HG03175 (cell line): ENCODE measurements at regions not wholly inside any gene's neighbourhood (a gene's known extent, or its start where the extent isn't known, plus 50 kb on each side); places are given as distances from the start of the nearest gene placed in this dataset.

ENCODE experiments used
- ATAC-seq: cut with Tn5 transposase; IDR thresholded peaks from one replicate; pipeline ENCODE4 v1.9.1; 2021; ENCODE audit warnings: mild to moderate bottlenecking, moderate library complexity; ENCODE audit not compliant: unreplicated experiment

- ATAC-seq = no peak
These were observed 116.3 kb downstream of the RPL22L1 start for GRCh38 chr3:170753421-170754310.

DNA sequence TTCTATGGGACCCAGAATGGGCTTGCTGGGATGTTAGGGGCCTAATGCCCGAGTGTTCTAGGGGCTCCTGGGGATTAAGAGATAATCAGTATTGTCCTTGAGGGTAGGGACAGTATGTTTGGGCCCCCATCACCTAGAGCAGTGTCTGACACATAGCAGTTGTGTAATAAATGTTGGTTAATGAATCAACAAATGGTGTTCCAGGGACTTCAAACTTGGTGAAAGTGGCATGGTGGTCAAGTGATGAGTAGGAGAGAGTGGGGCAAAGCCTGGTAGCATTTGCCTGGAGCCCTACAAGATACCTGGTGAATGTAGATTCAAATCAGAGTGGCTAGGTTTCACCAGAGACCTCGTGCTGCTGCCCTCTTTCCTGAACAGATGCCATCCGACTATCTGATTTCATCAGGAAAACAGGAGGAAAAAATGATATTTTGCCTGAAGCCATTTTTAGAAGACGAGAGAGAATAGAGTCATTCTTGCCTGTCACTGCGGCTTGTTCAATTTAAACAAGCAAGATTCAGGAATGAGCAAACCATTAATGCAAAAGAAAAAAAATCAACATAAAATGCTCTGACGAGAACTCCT lies 117.3 kb downstream of the RPL22L1 start:
- no peak for ATAC-seq

GRCh38 chr3:170751899-170752293 lies 118.1 kb downstream of the RPL22L1 start:
- no peak for ATAC-seq

GRCh38 chr3:170751083-170751898 lies 118.7 kb downstream of the RPL22L1 start:
- ATAC-seq = no peak

DNA sequence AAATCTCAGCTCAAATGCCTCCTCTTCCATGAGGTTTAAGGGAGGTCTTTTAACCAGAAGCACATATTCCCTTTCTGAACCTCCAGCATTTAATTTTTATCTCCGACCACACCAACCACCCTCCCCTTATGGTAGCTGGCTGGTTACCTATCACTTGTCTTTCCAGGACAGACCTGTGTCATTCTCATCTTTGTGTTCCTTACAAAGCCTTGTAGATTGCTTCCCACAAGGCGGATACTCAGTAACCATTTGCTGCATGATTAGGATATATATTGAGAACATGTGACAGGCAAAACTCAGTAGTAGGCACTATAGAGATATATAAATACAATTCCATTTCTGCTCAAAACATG lies 119.5 kb downstream of the RPL22L1 start:
- no peak for ATAC-seq

DNA sequence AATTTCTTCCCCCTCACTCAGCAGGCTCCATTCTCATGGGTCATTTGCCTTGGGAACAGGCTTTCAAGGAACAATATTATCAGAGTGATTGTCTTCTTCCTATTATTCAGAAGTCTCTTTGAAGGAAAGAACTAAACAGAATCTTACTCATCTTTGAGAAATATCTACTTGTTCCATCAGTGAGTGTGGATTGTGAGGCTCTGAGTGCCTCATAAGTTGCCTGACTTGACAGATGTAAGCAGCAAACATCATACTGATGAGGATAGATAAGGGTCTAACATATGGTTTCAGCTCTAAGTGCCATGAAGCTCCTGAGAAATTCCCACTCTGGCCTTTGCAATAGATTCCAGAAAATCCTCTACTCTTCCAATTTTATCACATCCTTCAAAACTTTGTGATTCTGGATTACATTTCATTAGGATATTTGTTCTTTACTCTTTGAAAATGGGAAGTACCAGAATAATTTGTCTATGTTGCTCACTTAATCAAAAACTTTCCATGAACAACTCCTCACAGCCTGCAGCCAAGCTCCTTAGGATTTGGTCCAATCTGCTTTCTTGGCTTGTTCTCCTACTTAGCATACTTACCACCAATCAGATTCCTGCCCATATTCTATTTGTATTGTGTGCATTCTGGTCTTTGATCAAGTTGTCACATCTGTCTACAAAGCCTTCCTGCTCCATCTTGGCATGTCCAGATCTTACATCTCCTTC lies 120.1 kb downstream of the RPL22L1 start:
- ATAC-seq = no peak

- no peak for ATAC-seq
These were observed 120.8 kb downstream of the RPL22L1 start for GRCh38 chr3:170749185-170749584.

DNA sequence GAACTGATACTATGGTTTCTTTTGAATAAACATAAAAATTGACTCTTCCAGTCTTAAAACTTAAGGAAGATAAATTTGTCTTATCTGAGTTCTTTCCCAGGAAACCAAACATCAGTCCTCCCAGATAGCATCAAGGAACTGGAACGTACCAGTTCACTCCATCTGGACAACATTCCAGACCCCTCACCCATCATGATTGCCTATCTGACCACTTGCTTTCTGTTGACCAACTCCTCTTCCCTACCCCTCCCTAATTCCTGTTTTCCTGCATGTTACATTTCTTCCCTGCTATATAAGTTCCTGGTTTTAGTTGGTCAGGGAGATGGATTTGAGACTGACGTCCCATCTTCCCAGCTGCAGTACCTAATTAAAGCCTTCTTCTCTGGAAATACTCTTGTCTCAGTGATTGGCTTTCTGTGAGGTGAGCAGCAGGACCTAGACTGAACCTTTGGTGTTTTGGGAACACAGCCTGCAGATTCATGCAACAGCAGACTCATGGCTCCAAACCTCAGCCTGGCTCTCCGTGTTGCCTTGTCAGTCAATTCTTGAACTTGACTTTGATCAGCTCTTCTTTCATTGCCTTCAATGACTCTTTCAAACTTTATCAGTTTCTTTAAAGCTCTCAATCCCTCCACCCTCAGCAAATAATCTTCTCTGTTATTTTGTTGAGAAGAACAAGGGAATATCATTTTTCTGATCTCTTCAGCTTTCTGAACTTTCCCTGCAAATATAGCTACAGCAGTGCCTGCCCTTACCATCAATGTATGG lies 123.6 kb downstream of the RPL22L1 start:
- no peak for ATAC-seq

GRCh38 chr3:170745211-170745718 lies 124.7 kb downstream of the RPL22L1 start:
- ATAC-seq = no peak

DNA sequence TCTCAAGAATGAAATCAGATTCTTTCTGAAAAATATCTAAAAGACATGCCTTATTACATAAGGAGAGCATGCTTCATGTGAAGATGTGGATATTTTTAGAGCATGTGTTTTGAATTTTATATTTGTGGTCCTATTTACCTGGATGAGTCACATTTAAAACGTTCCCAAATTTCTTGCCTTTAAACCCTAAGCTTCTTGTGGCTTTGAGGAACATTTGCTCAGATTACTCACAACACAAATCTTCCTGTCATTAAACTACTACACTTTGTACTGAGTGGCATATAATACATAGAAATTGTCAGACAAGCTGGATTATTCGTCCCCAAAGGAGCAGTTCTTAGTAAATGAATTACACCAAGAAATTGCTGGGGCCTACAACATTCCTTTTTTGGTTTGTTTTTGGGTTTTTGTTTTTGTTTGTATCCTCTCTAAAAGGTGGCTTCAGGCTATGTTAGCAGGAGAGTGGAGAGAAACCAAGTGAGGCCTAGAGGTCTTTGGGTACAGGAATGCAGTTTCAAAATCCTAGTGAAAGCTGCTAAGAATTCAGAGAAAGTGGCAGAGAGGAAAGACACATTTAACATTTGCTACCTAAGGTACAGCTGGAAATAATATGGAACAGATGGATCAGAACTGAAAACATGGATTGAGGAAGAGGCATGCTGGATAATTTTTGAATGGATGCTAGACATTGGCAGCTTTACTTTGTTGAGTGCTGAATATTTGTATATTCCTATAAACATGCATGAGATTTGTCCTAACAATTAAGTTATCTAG lies 128.1 kb downstream of the RPL22L1 start:
- ATAC-seq = no peak

DNA sequence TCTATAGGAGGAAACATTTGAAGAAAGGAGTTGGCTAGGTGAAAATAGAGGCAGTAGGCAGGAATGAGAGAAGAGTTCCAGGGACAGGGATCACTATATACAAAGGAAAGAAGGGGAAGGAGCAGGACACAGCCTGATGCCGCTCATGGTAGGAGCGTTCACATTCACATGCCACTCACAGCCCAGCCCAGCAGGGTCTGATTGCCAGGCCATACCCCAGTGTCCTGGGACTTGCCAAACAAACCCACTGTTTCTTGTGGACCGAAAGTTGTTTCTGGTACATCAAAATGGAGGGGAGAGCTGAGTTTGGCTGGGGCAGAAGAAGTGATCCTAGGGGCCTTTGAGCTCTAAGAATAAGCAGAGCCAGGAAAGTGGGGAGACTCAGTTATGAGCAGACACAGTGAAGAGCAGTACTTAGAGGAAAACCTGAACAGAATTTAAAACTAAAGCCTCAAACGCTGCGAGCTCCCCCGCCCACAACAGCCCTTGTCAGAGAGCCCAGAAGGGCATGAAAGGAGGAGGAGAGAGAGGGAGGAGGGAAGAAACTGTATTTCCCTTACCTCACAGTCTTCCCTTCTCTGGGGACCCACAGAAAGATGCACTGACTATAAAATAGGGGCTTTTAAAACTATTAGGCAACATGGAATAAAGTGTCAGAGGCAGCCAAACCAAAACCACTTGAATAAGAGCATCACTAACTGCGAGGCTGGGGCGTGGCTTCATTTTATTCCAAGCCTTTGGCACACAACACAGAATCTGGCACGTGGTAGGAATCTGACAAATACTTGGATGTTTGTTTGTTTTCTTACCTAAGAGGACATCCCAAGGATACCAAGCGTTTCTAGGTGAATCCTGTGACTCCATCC lies 129.0 kb downstream of the RPL22L1 start:
- ATAC-seq = no peak

DNA sequence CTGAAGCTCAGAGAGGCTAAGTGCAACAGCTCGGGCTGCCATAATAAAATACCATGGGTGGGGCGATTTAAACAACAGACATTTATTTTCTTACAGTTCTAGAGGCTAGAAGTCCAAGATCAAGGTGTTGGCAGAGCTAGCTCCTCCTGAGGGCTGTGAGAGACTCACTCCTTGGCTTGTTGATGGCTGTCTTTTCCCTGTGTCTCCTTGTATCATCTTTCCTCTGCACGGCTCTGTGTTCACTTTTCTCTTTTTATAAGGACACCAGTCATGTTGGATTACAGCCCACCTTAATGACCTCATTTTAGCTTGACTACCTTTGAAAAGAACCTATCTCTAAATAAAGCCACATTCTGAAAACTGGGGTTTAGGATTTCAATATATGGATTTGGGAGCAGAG lies 129.7 kb downstream of the RPL22L1 start:
- no peak for ATAC-seq

- no peak for ATAC-seq
These were observed 130.6 kb downstream of the RPL22L1 start for GRCh38 chr3:170739410-170739809.

GRCh38 chr3:170738766-170739165 lies 131.2 kb downstream of the RPL22L1 start:
- no peak for ATAC-seq

DNA sequence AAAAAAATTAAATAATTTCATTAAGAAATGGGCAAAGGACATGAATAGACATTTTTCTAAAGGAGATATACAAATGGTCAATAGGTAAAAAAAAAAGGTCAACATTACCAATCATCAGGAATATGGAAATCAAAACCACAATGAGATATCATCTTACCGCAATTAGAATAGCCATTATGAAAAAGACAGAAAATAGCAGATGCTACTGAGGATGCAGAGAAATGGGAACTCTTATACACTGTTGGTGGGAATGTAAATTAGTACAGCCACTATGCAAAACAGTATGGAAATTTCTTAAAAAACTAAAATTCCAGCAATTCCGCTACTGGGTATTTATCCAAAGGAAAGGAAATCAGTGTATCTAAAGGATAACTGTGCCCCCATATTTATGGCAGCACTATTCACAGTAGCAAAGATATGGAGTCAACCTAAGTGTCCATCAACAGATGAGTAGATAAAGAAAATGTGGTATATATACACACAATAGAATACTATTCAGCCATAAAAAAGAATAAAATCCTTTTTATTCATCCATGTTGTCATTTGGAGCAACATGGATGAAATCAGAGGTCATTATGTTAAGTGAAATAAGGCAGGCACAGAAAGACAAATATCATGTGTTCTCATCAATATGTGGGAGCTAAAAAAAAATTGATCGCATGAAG lies 132.4 kb downstream of the RPL22L1 start:
- no peak for ATAC-seq

DNA sequence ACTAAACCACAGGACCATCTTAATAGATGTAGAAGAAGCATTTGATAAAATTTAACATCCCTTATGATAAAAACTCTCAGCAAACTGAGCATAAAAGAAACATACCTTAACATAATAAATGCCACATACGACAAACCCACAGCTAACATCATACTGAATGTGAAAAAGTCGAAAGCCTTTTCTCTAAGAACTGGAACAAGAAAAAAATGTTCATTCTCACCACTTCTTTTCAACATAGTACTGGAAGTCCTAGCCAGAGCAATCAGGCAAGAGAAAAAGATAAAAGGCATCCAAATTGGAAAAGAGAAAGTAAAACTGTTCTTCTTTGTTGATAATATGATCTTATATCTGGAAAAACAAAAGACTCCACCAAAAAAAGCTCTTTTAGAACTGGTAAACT lies 134.2 kb downstream of the RPL22L1 start:
- no peak for ATAC-seq

DNA sequence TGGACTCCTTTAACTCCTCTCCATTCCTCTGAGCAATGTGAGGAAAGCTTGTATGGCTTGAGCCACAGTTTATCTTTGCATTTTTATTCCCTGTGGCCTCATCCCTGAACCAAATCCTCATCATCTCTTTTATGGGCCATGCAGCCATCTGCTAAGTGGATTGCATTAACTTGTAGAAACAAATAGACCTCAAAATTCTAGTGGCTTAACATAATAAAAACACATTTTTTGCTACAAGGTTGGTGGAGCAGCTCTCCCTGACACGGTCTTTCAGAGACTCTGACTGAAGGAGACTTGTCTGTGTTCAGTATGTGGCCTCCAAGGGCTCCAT lies 135.3 kb downstream of the RPL22L1 start:
- no peak for ATAC-seq
